CD4-positive, alpha-beta T cell (primary cell): ENCODE measurements at regions not wholly inside any gene's neighbourhood (a gene's known extent, or its start where the extent isn't known, plus 50 kb on each side); places are given as distances from the start of the nearest gene placed in this dataset.

Source experiments
- ATAC-seq: fragments of 200-7000 bp; cut with Tn5 transposase; one replicate; pipeline ENCODE4 v1.10.0; 2022; ENCODE audit warnings: mild to moderate bottlenecking; ENCODE audit not compliant: poor library complexity
- CTCF ChIA-PET: fragments of 350-600 bp; sonication (Branson Sonifier 250); formaldehyde crosslinking; loops from one replicate; lab custom pipeline; 2021; ENCODE audit warnings: antibody characterized with exemption, inconsistent platforms; lab: Charles Lee
- POLR2A ChIA-PET: fragments of 350-600 bp; sonication (Branson Sonifier 250); formaldehyde crosslinking; loops from one replicate; lab custom pipeline; 2021; ENCODE audit warnings: antibody characterized with exemption, inconsistent platforms; lab: Charles Lee
- DNase-seq, 14 experiments: peaks; one replicate each; pipeline ENCODE4 v3.0.0-alpha.2; 2013 to 2020; ENCODE audit warnings: mixed read lengths in 2 of 14
- H3K27ac ChIP-seq, 2 donors: one replicate each; pipeline versions ENCODE4 v1.5.1 to v1.7.0; 2013; ENCODE audit warnings: low read length in 2 of 2, low read depth in 1 of 2, mild to moderate bottlenecking in 1 of 2
- H3K27me3 ChIP-seq, 2 experiments: 1 replicate in 1 of 2; 2 replicates in 1 of 2; pipeline versions ENCODE4 v1.6.1 to v1.7.0; 2013; ENCODE audit warnings: low read length in 2 of 2, control low read depth in 1 of 2, mild to moderate bottlenecking in 1 of 2, moderate library complexity in 1 of 2; ENCODE audit not compliant: insufficient read depth in 2 of 2, control insufficient read depth in 1 of 2
- H3K36me3 ChIP-seq: one replicate; pipeline ENCODE4 v1.6.1; 2013; ENCODE audit warnings: low read length, control low read depth; ENCODE audit not compliant: insufficient read depth
- H3K4me1 ChIP-seq: one replicate; pipeline ENCODE4 v1.6.1; 2013; ENCODE audit warnings: low read length, control low read depth; ENCODE audit not compliant: insufficient read depth
- H3K4me3 ChIP-seq: one replicate; pipeline ENCODE4 v1.5.1; 2013; ENCODE audit warnings: mild to moderate bottlenecking, low read length, moderate library complexity
- H3K9me3 ChIP-seq, 2 experiments: 1 replicate in 1 of 2; 2 replicates in 1 of 2; pipeline versions ENCODE4 v1.6.1 to v1.7.0; 2013; ENCODE audit warnings: low read length in 2 of 2, mild to moderate bottlenecking in 2 of 2, control low read depth in 1 of 2, moderate library complexity in 1 of 2; ENCODE audit not compliant: control insufficient read depth in 1 of 2, insufficient read depth in 1 of 2
- H3K27ac Mint-ChIP-seq: one replicate; pipeline ENCODE4 v1.8.0; 2020; ENCODE audit warnings: mixed read lengths
- H3K27me3 Mint-ChIP-seq: one replicate; pipeline ENCODE4 v1.8.0; 2021; ENCODE audit warnings: mixed read lengths
- H3K36me3 Mint-ChIP-seq: one replicate; pipeline ENCODE4 v1.8.0; 2021; ENCODE audit warnings: low read depth, mixed read lengths
- H3K4me1 Mint-ChIP-seq: one replicate; pipeline ENCODE4 v1.8.0; 2021; ENCODE audit warnings: low read depth, mixed read lengths
- H3K4me3 Mint-ChIP-seq: one replicate; pipeline ENCODE4 v1.8.0; 2020; ENCODE audit warnings: mild to moderate bottlenecking, mixed read lengths
- H3K9me3 Mint-ChIP-seq: one replicate; pipeline ENCODE4 v1.8.0; 2020; ENCODE audit warnings: mixed read lengths
- intact Hi-C, 2 experiments: fragments of 100-400 bp; cut with DNase I in 1 of 2; cut with micrococcal nuclease in 1 of 2; formaldehyde crosslinking; loops; one replicate each; pipeline versions ENCODE4 v1.15.1 to v1.9.0; 2023 to 2025; cut with DNase I, micrococcal nuclease
- TF ChIP-seq, protein P1 (sequence below): fragments of 200-600 bp; IDR thresholded peaks from one replicate; pipeline ENCODE4 v1.8.0; 2022; ENCODE audit warnings: antibody characterized with exemption, mild to moderate bottlenecking

- no peaks in the 10 kb centered on the region for H3K9me3 Mint-ChIP-seq
- Histone ChIP-seq H3K36me3 (no peaks in the 10 kb centered on the region), H3K4me1 (no peaks in the 10 kb centered on the region), H3K9me3 (no peaks in the 10 kb centered on the region), H3K27me3 (no peaks in the 10 kb centered on the region), H3K27ac (no peak overlapping the region), H3K4me3 (no peak overlapping the region)
- DNase-seq: no peak
- peaks cover 9% of the 10 kb centered on the region for H3K27me3 Mint-ChIP-seq
- no peak for ATAC-seq
- intact Hi-C loops: loop anchor here (5.0 kb wide), 3 partner anchors 124 to 369 kb away; partner anchors contain the start of gene RPS29 (in 1 of the 2)
- TF ChIP-seq, protein P1, sequence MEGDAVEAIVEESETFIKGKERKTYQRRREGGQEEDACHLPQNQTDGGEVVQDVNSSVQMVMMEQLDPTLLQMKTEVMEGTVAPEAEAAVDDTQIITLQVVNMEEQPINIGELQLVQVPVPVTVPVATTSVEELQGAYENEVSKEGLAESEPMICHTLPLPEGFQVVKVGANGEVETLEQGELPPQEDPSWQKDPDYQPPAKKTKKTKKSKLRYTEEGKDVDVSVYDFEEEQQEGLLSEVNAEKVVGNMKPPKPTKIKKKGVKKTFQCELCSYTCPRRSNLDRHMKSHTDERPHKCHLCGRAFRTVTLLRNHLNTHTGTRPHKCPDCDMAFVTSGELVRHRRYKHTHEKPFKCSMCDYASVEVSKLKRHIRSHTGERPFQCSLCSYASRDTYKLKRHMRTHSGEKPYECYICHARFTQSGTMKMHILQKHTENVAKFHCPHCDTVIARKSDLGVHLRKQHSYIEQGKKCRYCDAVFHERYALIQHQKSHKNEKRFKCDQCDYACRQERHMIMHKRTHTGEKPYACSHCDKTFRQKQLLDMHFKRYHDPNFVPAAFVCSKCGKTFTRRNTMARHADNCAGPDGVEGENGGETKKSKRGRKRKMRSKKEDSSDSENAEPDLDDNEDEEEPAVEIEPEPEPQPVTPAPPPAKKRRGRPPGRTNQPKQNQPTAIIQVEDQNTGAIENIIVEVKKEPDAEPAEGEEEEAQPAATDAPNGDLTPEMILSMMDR: no peak
- POLR2A ChIA-PET: no interaction called here
- no peak overlapping the region for H3K4me3 Mint-ChIP-seq
- CTCF ChIA-PET: no interaction called here
- no peaks in the 10 kb centered on the region for H3K36me3 Mint-ChIP-seq
- H3K27ac Mint-ChIP-seq: no peak overlapping the region
- no peaks in the 10 kb centered on the region for H3K4me1 Mint-ChIP-seq
Observed at GRCh38 chr14:49463146-49463545, 123.0 kb downstream of the RPS29 start.

DNA sequence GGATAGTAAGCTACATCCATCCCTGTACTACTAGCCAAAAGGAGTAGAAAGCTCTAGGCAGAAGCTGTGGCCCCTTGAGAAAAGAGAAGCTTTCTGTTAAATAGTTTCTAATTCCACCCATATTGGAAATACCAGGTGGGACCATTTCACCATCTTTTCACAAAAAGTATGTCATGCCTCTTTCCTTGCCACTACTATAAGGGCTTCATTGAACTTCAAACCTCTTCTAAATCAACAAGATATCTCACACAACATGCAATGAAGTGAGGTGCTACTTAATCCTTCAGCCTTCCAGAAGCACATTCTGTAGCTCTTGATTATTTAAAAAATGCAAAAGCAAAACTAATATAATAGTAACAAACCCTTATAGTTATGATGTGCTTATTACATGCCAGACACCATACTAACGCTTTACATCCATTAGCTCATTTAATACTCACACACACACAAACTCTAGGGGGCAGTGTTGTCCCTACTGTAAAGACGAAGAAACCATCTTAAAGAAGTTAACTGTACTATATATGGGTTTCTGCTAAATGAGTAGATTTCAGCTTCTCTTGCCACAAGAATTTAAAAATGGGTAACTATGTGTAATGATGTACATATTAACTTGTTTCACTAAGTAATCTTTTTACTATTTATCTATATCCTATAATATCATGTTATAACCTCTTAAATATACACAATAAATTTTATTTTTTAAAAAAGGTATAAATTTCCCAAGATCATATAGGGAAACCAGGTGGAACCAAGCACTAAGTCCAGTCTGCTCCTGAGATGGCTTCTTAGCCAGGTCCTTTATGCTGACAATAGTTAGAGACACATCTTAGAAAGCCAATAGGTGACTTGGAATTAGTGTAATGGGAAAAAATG lies 124.4 kb downstream of the RPS29 start:
- Histone ChIP-seq H3K27ac (no peak overlapping the region), H3K4me3 (no peak overlapping the region), H3K27me3 (no peaks in the 10 kb centered on the region), H3K9me3 (no peaks in the 10 kb centered on the region), H3K36me3 (no peaks in the 10 kb centered on the region), H3K4me1 (no peaks in the 10 kb centered on the region)
- no peak overlapping the region for H3K4me3 Mint-ChIP-seq
- intact Hi-C loops: loop anchor here (5.0 kb wide), 3 partner anchors 126 to 371 kb away; partner anchors contain the start of gene RPS29 (in 1 of the 2)
- H3K27ac Mint-ChIP-seq: no peak overlapping the region
- POLR2A ChIA-PET: interaction anchor here (0.9 to 1.9 kb wide), 6 partner anchors 37 to 391 kb away, joined by 3 to 18 read pairs (median 3); partner anchors contain the start of genes KLHDC2, LRR1, NEMF and RPS29
- CTCF ChIA-PET: interaction anchor here (0.6 to 1.8 kb wide), 17 partner anchors 13 to 369 kb away, joined by 3 to 16 read pairs (median 4); partner anchors contain the start of genes MGAT2, POLE2, RPL36AL and RPS29
- H3K4me1 Mint-ChIP-seq: no peaks in the 10 kb centered on the region
- ATAC-seq: peak; percentile 97
- TF ChIP-seq, protein P1: peak; percentile 73
- no peaks in the 10 kb centered on the region for H3K9me3 Mint-ChIP-seq
- H3K27me3 Mint-ChIP-seq: peaks cover 2% of the 10 kb centered on the region
- DNase-seq: peak in 13 of 14 experiments; percentile 4 to 86 (median 46)
- no peaks in the 10 kb centered on the region for H3K36me3 Mint-ChIP-seq

GRCh38 chr14:49460662-49461061 lies 125.5 kb downstream of the RPS29 start:
- POLR2A ChIA-PET: interaction anchor here (1.9 kb wide), 1 partner anchor 126 kb away, joined by 18 read pairs; the partner anchor contains the start of gene RPS29
- no peaks in the 10 kb centered on the region for H3K36me3 Mint-ChIP-seq
- H3K36me3 ChIP-seq: no peaks in the 10 kb centered on the region
- H3K4me3 Mint-ChIP-seq: no peak overlapping the region
- TF ChIP-seq, protein P1: no peak
- H3K27me3 ChIP-seq: no peaks in the 10 kb centered on the region
- no peak for ATAC-seq
- H3K9me3 Mint-ChIP-seq: no peaks in the 10 kb centered on the region
- H3K4me3 ChIP-seq: no peak overlapping the region
- DNase-seq: no peak
- H3K27ac ChIP-seq: no peak overlapping the region
- H3K4me1 ChIP-seq: no peaks in the 10 kb centered on the region
- no peaks in the 10 kb centered on the region for H3K9me3 ChIP-seq
- intact Hi-C loops: loop anchor here (5.0 kb wide), 3 partner anchors 127 to 372 kb away; partner anchors contain the start of gene RPS29 (in 1 of the 2)
- CTCF ChIA-PET: interaction anchor here (1.4 to 1.8 kb wide), 2 partner anchors 126 to 173 kb away, joined by 3 to 10 read pairs; partner anchors contain the start of gene RPS29
- H3K4me1 Mint-ChIP-seq: no peaks in the 10 kb centered on the region
- no peaks in the 10 kb centered on the region for H3K27me3 Mint-ChIP-seq
- no peak overlapping the region for H3K27ac Mint-ChIP-seq
